Fibroblast of the aortic adventitia (primary cell): ENCODE measurements at regions not wholly inside any gene's neighbourhood (a gene's known extent, or its start where the extent isn't known, plus 50 kb on each side); places are given as distances from the start of the nearest gene placed in this dataset.
A peak's percentile ranks its signal among the peaks of the same experiment; 100 is the strongest.

Experiments
- DNase-seq: peaks from one replicate; pipeline ENCODE4 v3.0.0-alpha.2; 2010; ENCODE audit warnings: low read depth
- H3K4me3 ChIP-seq: 2 replicates; pipeline ENCODE4 v1.5.1; 2011; ENCODE audit warnings: low read depth, mild to moderate bottlenecking, control low read depth, low read length, moderate library complexity
- CTCF ChIP-seq: IDR thresholded peaks from 2 replicates; pipeline ENCODE4 v1.5.1; 2011; ENCODE audit warnings: mild to moderate bottlenecking, low read length, control low read depth, inconsistent platforms; ENCODE audit not compliant: insufficient read depth

DNA sequence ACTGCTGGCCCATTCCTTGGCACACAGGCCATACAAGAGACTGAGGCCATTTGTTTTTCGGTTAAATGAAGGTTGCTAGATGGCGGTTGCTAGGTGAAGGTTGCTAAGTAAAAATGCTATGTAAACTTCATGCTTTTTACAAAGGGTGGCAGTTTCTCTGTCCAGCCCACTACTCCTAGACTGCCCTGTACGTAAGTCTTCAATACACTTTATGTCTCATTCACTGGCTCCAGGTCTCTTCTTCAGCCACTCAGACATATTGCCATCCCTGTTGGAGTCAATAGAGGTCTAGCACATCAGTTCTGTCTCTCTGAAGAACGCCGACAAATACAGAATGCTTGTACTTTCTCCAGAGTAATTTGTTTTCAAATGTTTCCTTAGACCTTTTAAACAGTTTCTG, 370.9 kb upstream of the RND3 start:
- DNase-seq, result no peak
- no peak for TF ChIP-seq CTCF
- H3K4me3 ChIP-seq, result no peak overlapping the region

DNA sequence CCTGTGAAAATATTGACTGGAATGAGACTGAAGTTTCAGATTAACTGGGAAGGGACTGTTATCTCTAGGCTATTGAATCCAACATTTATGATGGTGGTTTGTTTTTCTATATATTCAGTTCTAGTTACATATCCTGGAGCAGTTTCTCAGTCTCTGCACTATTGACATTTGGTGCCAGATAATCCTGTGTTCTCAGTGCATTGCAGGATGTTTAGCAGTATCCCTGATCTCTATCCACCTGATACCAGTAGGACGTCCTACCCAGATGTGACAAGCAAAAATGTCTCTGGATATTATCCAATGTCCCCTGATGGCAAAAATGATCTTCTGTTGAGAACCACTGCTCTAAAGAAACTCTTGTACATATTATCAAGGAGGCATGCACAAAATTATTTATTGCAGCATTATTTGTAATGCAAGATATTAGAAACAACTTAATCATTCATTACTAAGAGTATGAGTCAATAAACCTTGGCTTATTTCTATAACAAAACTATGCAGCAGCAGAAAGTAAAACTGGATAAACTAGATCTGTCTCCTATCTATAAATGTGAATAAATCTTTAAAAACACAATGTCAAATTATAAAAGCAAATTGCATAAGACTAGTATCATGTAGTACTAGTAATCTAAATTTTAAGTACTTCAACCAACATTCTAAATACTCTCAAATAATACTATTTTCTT, 369.3 kb upstream of the RND3 start:
- peak; percentile 33 for DNase-seq
- TF ChIP-seq CTCF, result no peak
- H3K4me3 ChIP-seq, result no peak overlapping the region

DNA sequence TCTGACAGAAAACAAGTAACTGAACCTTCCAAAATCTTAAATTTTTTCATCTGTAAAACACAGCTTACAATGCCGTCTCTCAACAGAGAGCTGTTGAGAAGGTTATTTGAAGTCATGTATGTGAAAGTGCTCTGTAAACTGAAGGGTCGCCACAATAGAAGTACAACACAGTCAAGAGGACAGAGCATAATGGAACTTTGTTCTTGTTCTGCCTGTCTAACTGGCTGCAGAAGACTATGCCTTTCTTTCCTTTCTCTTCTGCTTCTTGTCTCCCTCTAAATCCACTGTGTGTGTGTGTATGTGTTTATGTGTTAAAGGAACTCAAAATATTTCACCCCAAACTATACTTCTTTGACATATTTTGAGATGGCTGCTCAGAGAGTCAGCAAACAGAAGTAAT, 365.8 kb upstream of the RND3 start:
- TF ChIP-seq CTCF, result no peak
- no peak for DNase-seq
- H3K4me3 ChIP-seq, result no peak overlapping the region

- no peak for TF ChIP-seq CTCF
These were observed 363.2 kb upstream of the RND3 start for GRCh38 chr2:150850641-150851040.

DNA sequence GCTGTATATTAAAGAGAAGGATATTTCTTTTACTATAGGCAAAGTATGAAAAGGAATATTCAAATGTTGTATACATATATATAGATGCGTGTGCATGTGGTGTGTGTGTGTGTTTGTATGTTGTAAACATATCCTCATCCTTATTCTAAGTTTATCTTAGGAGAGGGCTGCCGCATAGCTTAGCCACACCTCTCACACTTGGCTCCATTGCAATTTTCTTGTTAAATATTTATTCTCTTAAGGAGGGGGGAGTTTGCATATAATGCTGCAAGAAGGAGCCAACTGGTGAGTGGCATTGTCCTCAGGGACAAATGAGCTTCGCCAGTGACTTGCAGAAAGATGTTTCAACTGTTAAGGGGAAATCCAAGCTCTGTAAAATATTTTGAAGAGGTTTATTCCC, 360.1 kb upstream of the RND3 start:
- TF ChIP-seq CTCF, result no peak
- H3K4me3 ChIP-seq, result no peak overlapping the region
- no peak for DNase-seq

More at GRCh38 chr2:150850641-150851040, 363.2 kb upstream of the RND3 start:
- no peak overlapping the region for H3K4me3 ChIP-seq
- DNase-seq, result no peak

DNA sequence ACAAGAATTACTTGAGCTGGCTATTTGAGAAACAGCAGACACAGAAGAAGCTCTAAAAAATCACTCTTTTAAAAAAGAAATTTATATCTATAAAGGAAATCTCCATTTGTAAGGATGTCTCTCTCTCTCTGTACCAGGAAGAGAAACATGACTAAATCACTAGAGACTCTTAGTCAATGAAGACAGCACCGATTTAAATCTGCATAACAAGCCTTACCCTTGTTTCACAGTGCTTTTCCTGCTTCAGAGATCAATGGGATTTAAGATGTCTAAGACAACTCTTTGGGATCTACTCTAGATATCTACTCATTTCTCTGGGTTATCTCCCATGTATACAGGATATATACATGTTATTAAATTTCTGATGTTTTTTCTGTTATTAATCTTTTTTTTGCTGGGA, 359.2 kb upstream of the RND3 start:
- no peak overlapping the region for H3K4me3 ChIP-seq
- TF ChIP-seq CTCF, result no peak
- no peak for DNase-seq

GRCh38 chr2:150832686-150833085, 345.2 kb upstream of the RND3 start:
- TF ChIP-seq CTCF, result no peak
- DNase-seq, result peak; percentile 58
- no peak overlapping the region for H3K4me3 ChIP-seq
